GM23338 (cell line): ENCODE measurements at regions not wholly inside any gene's neighbourhood (a gene's known extent, or its start where the extent isn't known, plus 50 kb on each side); places are given as distances from the start of the nearest gene placed in this dataset.

Experiments used
- EZH2phosphoT487 ChIP-seq: fragments of 200-600 bp; sonication (generic); IDR thresholded peaks from one replicate; pipeline ENCODE4 v1.8.1; 2018; ENCODE audit warnings: antibody characterized with exemption; ENCODE audit not compliant: unreplicated experiment
- JUNB ChIP-seq: IDR thresholded peaks from one replicate; pipeline ENCODE4 v1.6.1; 2016; ENCODE audit warnings: antibody characterized with exemption; ENCODE audit not compliant: unreplicated experiment
- POLR2AphosphoS5 ChIP-seq: IDR thresholded peaks from 2 replicates; pipeline ENCODE4 v1.6.1; 2016; ENCODE audit warnings: antibody characterized with exemption, low read depth
- REST ChIP-seq: IDR thresholded peaks from one replicate; pipeline ENCODE4 v1.6.1; 2018; ENCODE audit warnings: antibody characterized with exemption; ENCODE audit not compliant: unreplicated experiment
- ZNF331 ChIP-seq: fragments of 250-450 bp; sonication (Bioruptor Pico); IDR thresholded peaks from 2 replicates; pipeline ENCODE4 v1.5.0; 2020; ENCODE audit warnings: low read depth, mild to moderate bottlenecking, moderate library complexity
- ZNF462 ChIP-seq: fragments of 250-450 bp; sonication (Bioruptor Pico); IDR thresholded peaks from 2 replicates; pipeline ENCODE4 v1.5.0; 2020; ENCODE audit warnings: mild to moderate bottlenecking, moderate library complexity

DNA sequence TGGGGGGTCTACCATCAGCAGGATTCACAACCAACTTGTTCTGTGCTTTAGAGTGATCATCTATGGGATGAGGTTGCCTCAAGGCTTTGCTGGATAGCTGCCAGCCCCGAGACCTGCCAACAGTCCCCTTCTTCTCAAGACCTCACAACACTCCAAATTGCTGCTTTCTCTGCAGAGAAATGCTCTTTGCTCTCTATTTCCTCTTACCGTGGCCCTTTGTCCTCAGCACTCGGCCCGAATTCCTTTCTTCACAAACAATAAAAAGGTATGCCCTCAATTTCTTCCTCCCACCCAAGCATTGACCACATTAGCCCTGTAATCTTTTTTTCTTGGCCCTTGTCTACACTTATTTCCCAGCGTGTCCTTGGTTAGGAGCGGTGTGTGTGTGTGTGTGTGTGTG lies 147.4 kb upstream of the SNX19 start (continued):
- no peak for TF ChIP-seq ZNF462
- TF ChIP-seq JUNB: no peak
- TF ChIP-seq POLR2AphosphoS5: no peak
- no peak for TF ChIP-seq REST
- TF ChIP-seq ZNF331 (CRISPR knock-in tag): no peak
- no peak for TF ChIP-seq EZH2phosphoT487
